Activated T-helper 1 cell treated with Interleukin-2 at 50 U/mL for 16 hours (primary cell): ENCODE measurements at regions not wholly inside any gene's neighbourhood (a gene's known extent, or its start where the extent isn't known, plus 50 kb on each side); places are given as distances from the start of the nearest gene placed in this dataset.

Source experiments
- DNase-seq: peaks from one replicate; pipeline ENCODE4 v3.0.0-alpha.2; 2020; ENCODE audit warnings: low read depth

- no peak for DNase-seq
These were observed 462.9 kb downstream of the CDK5RAP2 start for GRCh38 chr9:120117081-120117480.

- no peak for DNase-seq
These were observed 469.4 kb downstream of the CDK5RAP2 start for GRCh38 chr9:120110520-120110919.

GRCh38 chr9:120109242-120109641 is 470.7 kb downstream of the CDK5RAP2 start:
- no peak for DNase-seq

GRCh38 chr9:120107138-120107537 is 472.8 kb downstream of the CDK5RAP2 start:
- DNase-seq, result no peak

- DNase-seq, result no peak
These were observed 475.2 kb downstream of the CDK5RAP2 start for GRCh38 chr9:120104771-120105170.

- no peak for DNase-seq
These were observed 479.4 kb downstream of the CDK5RAP2 start for GRCh38 chr9:120100595-120100994.

GRCh38 chr9:120099065-120099464 is 480.9 kb downstream of the CDK5RAP2 start:
- DNase-seq, result no peak

- no peak for DNase-seq
These were observed 481.4 kb downstream of the CDK5RAP2 start for GRCh38 chr9:120098584-120098983.

GRCh38 chr9:120091206-120091605 is 488.8 kb downstream of the CDK5RAP2 start:
- DNase-seq, result no peak

GRCh38 chr9:120080849-120081248 is 499.1 kb downstream of the CDK5RAP2 start:
- DNase-seq, result no peak

GRCh38 chr9:120078112-120078511 is 501.9 kb downstream of the CDK5RAP2 start:
- DNase-seq, result no peak

- DNase-seq, result no peak
These were observed 508.2 kb downstream of the CDK5RAP2 start for GRCh38 chr9:120071760-120072159.

GRCh38 chr9:120066315-120066714 is 513.7 kb downstream of the CDK5RAP2 start:
- no peak for DNase-seq

- no peak for DNase-seq
These were observed 514.8 kb downstream of the CDK5RAP2 start for GRCh38 chr9:120065151-120065550.

- no peak for DNase-seq
These were observed 535.0 kb downstream of the CDK5RAP2 start for GRCh38 chr9:120045011-120045410.

- DNase-seq, result no peak
These were observed 536.5 kb downstream of the CDK5RAP2 start for GRCh38 chr9:120043448-120043847.

GRCh38 chr9:120040896-120041295 is 539.1 kb downstream of the CDK5RAP2 start:
- DNase-seq, result no peak

GRCh38 chr9:120038342-120038741 is 541.6 kb downstream of the CDK5RAP2 start:
- DNase-seq, result no peak

GRCh38 chr9:120032639-120033038 is 547.3 kb downstream of the CDK5RAP2 start:
- DNase-seq, result no peak

GRCh38 chr9:120030847-120031246 is 549.1 kb downstream of the CDK5RAP2 start:
- DNase-seq, result no peak

GRCh38 chr9:120018550-120018949 is 561.4 kb downstream of the CDK5RAP2 start:
- DNase-seq, result no peak

- DNase-seq, result no peak
These were observed 561.9 kb downstream of the CDK5RAP2 start for GRCh38 chr9:120018037-120018436.

GRCh38 chr9:120016231-120016630 is 563.7 kb downstream of the CDK5RAP2 start:
- no peak for DNase-seq

- DNase-seq, result no peak
These were observed 565.2 kb downstream of the CDK5RAP2 start for GRCh38 chr9:120014796-120015195.

- DNase-seq, result no peak
These were observed 570.1 kb downstream of the CDK5RAP2 start for GRCh38 chr9:120009856-120010255.
